ENCODE measurements at regions not wholly inside any gene's neighbourhood (a gene's known extent, or its start where the extent isn't known, plus 50 kb on each side); places are given as distances from the start of the nearest gene placed in this dataset.

- no peak overlapping the region for H3K4me3 ChIP-seq
- no peak overlapping the region for H3K27ac ChIP-seq
Observed at GRCh38 chr5:13572163-13572562, 372.3 kb downstream of the DNAH5 start.

GRCh38 chr5:13569090-13569715 lies 375.3 kb downstream of the DNAH5 start:
- Histone ChIP-seq H3K4me3 (no peak overlapping the region), H3K27ac (no peak overlapping the region)

- Histone ChIP-seq H3K4me3 (no peak overlapping the region), H3K27ac (no peak overlapping the region)
Observed at GRCh38 chr5:13567819-13568218, 376.7 kb downstream of the DNAH5 start.

- Histone ChIP-seq H3K4me3 (no peak overlapping the region), H3K27ac (no peak overlapping the region)
Observed at GRCh38 chr5:13566871-13567339, 377.6 kb downstream of the DNAH5 start.

GRCh38 chr5:13558408-13558807 lies 386.1 kb downstream of the DNAH5 start:
- Histone ChIP-seq H3K4me3 (no peak overlapping the region), H3K27ac (no peak overlapping the region)

- Histone ChIP-seq H3K4me3 (no peak overlapping the region), H3K27ac (no peak overlapping the region)
Observed at GRCh38 chr5:13553896-13554295, 390.6 kb downstream of the DNAH5 start.

- H3K4me3 ChIP-seq = no peak overlapping the region
- H3K27ac ChIP-seq = no peak overlapping the region
Observed at GRCh38 chr5:13552361-13552760, 392.1 kb downstream of the DNAH5 start.

- Histone ChIP-seq H3K27ac (no peak overlapping the region), H3K4me3 (no peak overlapping the region)
Observed at GRCh38 chr5:13551645-13552044, 392.8 kb downstream of the DNAH5 start.

- Histone ChIP-seq H3K27ac (no peak overlapping the region), H3K4me3 (no peak overlapping the region)
Observed at GRCh38 chr5:13540168-13540750, 404.2 kb downstream of the DNAH5 start.

GRCh38 chr5:13536933-13537332 lies 407.6 kb downstream of the DNAH5 start:
- Histone ChIP-seq H3K4me3 (no peak overlapping the region), H3K27ac (no peak overlapping the region)

- Histone ChIP-seq H3K27ac (no peak overlapping the region), H3K4me3 (no peak overlapping the region)
Observed at GRCh38 chr5:13533833-13534232, 410.7 kb downstream of the DNAH5 start.

GRCh38 chr5:13529300-13529699 lies 415.2 kb downstream of the DNAH5 start:
- no peak overlapping the region for H3K4me3 ChIP-seq
- no peak overlapping the region for H3K27ac ChIP-seq

- no peak overlapping the region for H3K4me3 ChIP-seq
- H3K27ac ChIP-seq = no peak overlapping the region
Observed at GRCh38 chr5:13524936-13525335, 419.6 kb downstream of the DNAH5 start.

- Histone ChIP-seq H3K4me3 (no peak overlapping the region), H3K27ac (no peak overlapping the region)
Observed at GRCh38 chr5:13519131-13519530, 425.4 kb downstream of the DNAH5 start.

GRCh38 chr5:13516195-13516594 lies 428.3 kb downstream of the DNAH5 start:
- Histone ChIP-seq H3K27ac (no peak overlapping the region), H3K4me3 (no peak overlapping the region)

- Histone ChIP-seq H3K27ac (no peak overlapping the region), H3K4me3 (no peak overlapping the region)
Observed at GRCh38 chr5:13511442-13511841, 433.0 kb downstream of the DNAH5 start.

- no peak overlapping the region for H3K4me3 ChIP-seq
- no peak overlapping the region for H3K27ac ChIP-seq
Observed at GRCh38 chr5:13510616-13511015, 433.9 kb downstream of the DNAH5 start.

GRCh38 chr5:13508559-13508958 lies 435.9 kb downstream of the DNAH5 start:
- Histone ChIP-seq H3K27ac (no peak overlapping the region), H3K4me3 (no peak overlapping the region)

- Histone ChIP-seq H3K4me3 (no peak overlapping the region), H3K27ac (no peak overlapping the region)
Observed at GRCh38 chr5:13505326-13505725, 439.2 kb downstream of the DNAH5 start.

GRCh38 chr5:13503017-13503416 lies 441.5 kb downstream of the DNAH5 start:
- H3K27ac ChIP-seq = no peak overlapping the region
- no peak overlapping the region for H3K4me3 ChIP-seq

GRCh38 chr5:13501176-13501575 lies 443.3 kb downstream of the DNAH5 start:
- Histone ChIP-seq H3K27ac (no peak overlapping the region), H3K4me3 (no peak overlapping the region)

- H3K4me3 ChIP-seq = no peak overlapping the region
- H3K27ac ChIP-seq = no peak overlapping the region
Observed at GRCh38 chr5:13498279-13498678, 446.2 kb downstream of the DNAH5 start.
